Activated B cell treated with CpG ODN at 0.5 μM for 24 hours (primary cell): ENCODE measurements at regions not wholly inside any gene's neighbourhood (a gene's known extent, or its start where the extent isn't known, plus 50 kb on each side); places are given as distances from the start of the nearest gene placed in this dataset.

ENCODE experiments used
- ATAC-seq: fragments of 200-7000 bp; cut with Tn5 transposase; one replicate; pipeline ENCODE4 v1.10.0; 2021; ENCODE audit warnings: low read depth, mild to moderate bottlenecking, moderate library complexity
- CTCF ChIA-PET: fragments of 350-600 bp; sonication (Branson Sonifier 250); formaldehyde crosslinking; loops from one replicate; lab custom pipeline; 2021; ENCODE audit warnings: antibody characterized with exemption; lab: Charles Lee
- POLR2A ChIA-PET: fragments of 350-600 bp; sonication (Branson Sonifier 250); formaldehyde crosslinking; loops from one replicate; lab custom pipeline; 2021; ENCODE audit warnings: antibody characterized with exemption; lab: Charles Lee
- DNase-seq: peaks from one replicate; pipeline ENCODE4 v3.0.0; 2022
- H3K27ac Mint-ChIP-seq: one replicate; pipeline ENCODE4 v1.8.0; 2020; ENCODE audit warnings: mixed read lengths
- H3K27me3 Mint-ChIP-seq: one replicate; pipeline ENCODE4 v1.8.0; 2021; ENCODE audit warnings: mixed read lengths
- H3K36me3 Mint-ChIP-seq: one replicate; pipeline ENCODE4 v1.8.0; 2021; ENCODE audit warnings: low read depth, mixed read lengths
- H3K4me1 Mint-ChIP-seq: one replicate; pipeline ENCODE4 v1.8.0; 2021; ENCODE audit warnings: mixed read lengths
- H3K4me3 Mint-ChIP-seq: one replicate; pipeline ENCODE4 v1.8.0; 2020; ENCODE audit warnings: mild to moderate bottlenecking, mixed read lengths
- H3K9me3 Mint-ChIP-seq: one replicate; pipeline ENCODE4 v1.8.0; 2020; ENCODE audit warnings: mixed read lengths
- CTCF ChIP-seq: fragments of 200-600 bp; IDR thresholded peaks from one replicate; pipeline ENCODE4 v1.8.0; 2022; ENCODE audit warnings: antibody characterized with exemption, mild to moderate bottlenecking
- intact Hi-C: fragments of 100-400 bp; cut with micrococcal nuclease; formaldehyde crosslinking; loops from one replicate; pipeline ENCODE4 v1.15.1; 2024

- CTCF ChIA-PET, result no interaction called here
- peaks cover 10% of the 10 kb centered on the region for H3K27me3 Mint-ChIP-seq
- no peak overlapping the region for H3K27ac Mint-ChIP-seq
Observed at GRCh38 chr2:65798641-65799040, 366.2 kb upstream of the SPRED2 start.

GRCh38 chr2:65794994-65795393, 362.6 kb upstream of the SPRED2 start:
- Mint-ChIP-seq H3K36me3 (no peaks in the 10 kb centered on the region), H3K27me3 (peaks cover 7% of the 10 kb centered on the region), H3K27ac (no peak overlapping the region), H3K4me1 (no peaks in the 10 kb centered on the region), H3K4me3 (no peak overlapping the region), H3K9me3 (no peaks in the 10 kb centered on the region)
- intact Hi-C loops, result no loop called here
- DNase-seq, result no peak
- ATAC-seq, result no peak
- CTCF ChIA-PET, result no interaction called here
- TF ChIP-seq CTCF, result no peak
- POLR2A ChIA-PET, result no interaction called here

More at GRCh38 chr2:65798641-65799040, 366.2 kb upstream of the SPRED2 start:
- no peak for DNase-seq
- H3K4me1 Mint-ChIP-seq, result no peaks in the 10 kb centered on the region
- intact Hi-C loops, result no loop called here
- H3K9me3 Mint-ChIP-seq, result no peaks in the 10 kb centered on the region
- ATAC-seq, result no peak
- no peak overlapping the region for H3K4me3 Mint-ChIP-seq
- POLR2A ChIA-PET, result no interaction called here
- TF ChIP-seq CTCF, result no peak
- no peaks in the 10 kb centered on the region for H3K36me3 Mint-ChIP-seq

- H3K27me3 Mint-ChIP-seq, result peaks cover 7% of the 10 kb centered on the region
Observed at GRCh38 chr2:65791404-65791975, 359.1 kb upstream of the SPRED2 start.

GRCh38 chr2:65790676-65790935, 358.2 kb upstream of the SPRED2 start:
- no peak for TF ChIP-seq CTCF
- ChIA-PET CTCF (no interaction called here), POLR2A (no interaction called here)
- no peaks in the 10 kb centered on the region for H3K36me3 Mint-ChIP-seq
- no peaks in the 10 kb centered on the region for H3K4me1 Mint-ChIP-seq
- H3K27ac Mint-ChIP-seq, result no peak overlapping the region
- DNase-seq (no peak), ATAC-seq (no peak)
- no peaks in the 10 kb centered on the region for H3K9me3 Mint-ChIP-seq
- H3K27me3 Mint-ChIP-seq, result peaks cover 7% of the 10 kb centered on the region
- H3K4me3 Mint-ChIP-seq, result no peak overlapping the region
- intact Hi-C loops, result no loop called here

More at GRCh38 chr2:65791404-65791975, 359.1 kb upstream of the SPRED2 start:
- no peak overlapping the region for H3K27ac Mint-ChIP-seq
- ChIA-PET CTCF (no interaction called here), POLR2A (no interaction called here)
- DNase-seq, result no peak
- H3K36me3 Mint-ChIP-seq, result no peaks in the 10 kb centered on the region
- H3K4me3 Mint-ChIP-seq, result no peak overlapping the region
- TF ChIP-seq CTCF, result no peak
- no peaks in the 10 kb centered on the region for H3K9me3 Mint-ChIP-seq
- intact Hi-C loops, result no loop called here
- ATAC-seq, result no peak
- H3K4me1 Mint-ChIP-seq, result no peaks in the 10 kb centered on the region

- Mint-ChIP-seq H3K27me3 (peaks cover 7% of the 10 kb centered on the region), H3K4me1 (no peaks in the 10 kb centered on the region), H3K9me3 (no peaks in the 10 kb centered on the region), H3K36me3 (no peaks in the 10 kb centered on the region), H3K4me3 (no peak overlapping the region), H3K27ac (no peak overlapping the region)
- intact Hi-C loops, result no loop called here
- ChIA-PET CTCF (no interaction called here), POLR2A (no interaction called here)
- no peak for TF ChIP-seq CTCF
- no peak for DNase-seq
- ATAC-seq, result no peak
Observed at GRCh38 chr2:65789923-65790675, 357.7 kb upstream of the SPRED2 start.
